ENCODE measurements at regions not wholly inside any gene's neighbourhood (a gene's known extent, or its start where the extent isn't known, plus 50 kb on each side); places are given as distances from the start of the nearest gene placed in this dataset.

- peaks cover 12% of the 10 kb centered on the region for H3K4me1 Mint-ChIP-seq
Measured at GRCh38 chr16:24414534-24414933, 124.8 kb upstream of the RBBP6 start.

GRCh38 chr16:24418733-24419132, 120.6 kb upstream of the RBBP6 start:
- H3K4me1 Mint-ChIP-seq = peaks cover 17% of the 10 kb centered on the region
- Histone ChIP-seq H3K27ac (ENCODE audit: low read depth) (no peak overlapping the region), H3K9me2 (ENCODE audit: insufficient read depth) (no peaks in the 10 kb centered on the region), H3K4me2 (no peak overlapping the region), H3K36me3 (ENCODE audit: insufficient read depth) (no peaks in the 10 kb centered on the region), H3K27me3 (ENCODE audit: insufficient read depth) (no peaks in the 10 kb centered on the region), H3K4me3 (no peak overlapping the region), H3K79me2 (replicated peaks; ENCODE audit: insufficient read depth) (no peaks in the 10 kb centered on the region), H4K20me1 (replicated peaks; ENCODE audit: insufficient read depth) (no peaks in the 10 kb centered on the region), H2AFZ (no peak overlapping the region; the same call in 1 of the 2 replicates), H3F3A (replicated peaks; ENCODE audit: low read depth) (no peaks in the 10 kb centered on the region), H3K4me1 (ENCODE audit: insufficient read depth) (peaks cover 12% of the 10 kb centered on the region; the same call in 1 of the 2 replicates)
- peaks cover 20% of the 10 kb centered on the region; the same call in 2 of the 3 replicates for H3K9me3 Mint-ChIP-seq
- DNase-seq (ENCODE audit: low spot score) (no peak), ATAC-seq (no peak)
- H3K4me3 Mint-ChIP-seq = no peak overlapping the region
- no peak overlapping the region for H3K27ac Mint-ChIP-seq
- peaks cover 7% of the 10 kb centered on the region for H3K27me3 Mint-ChIP-seq (ENCODE audit: insufficient read depth, low read depth, poor library complexity)
- H3K36me3 Mint-ChIP-seq (ENCODE audit: low read depth) = peaks cover 5% of the 10 kb centered on the region; the same call in 1 of the 3 replicates
- no peak for TF ChIP-seq STAT1 (IDR thresholded peaks at IDR 0.05; ENCODE audit: unreplicated experiment)
- no peak for TF ChIP-seq ZNF114 (CRISPR knock-in tag; IDR thresholded peaks at IDR 0.05)
- TF ChIP-seq POLR2AphosphoS5 (IDR thresholded peaks at IDR 0.05; ENCODE audit: low read depth) = no peak
- TF ChIP-seq ZNF462 (CRISPR knock-in tag; IDR thresholded peaks at IDR 0.05) = no peak
- no peak for TF ChIP-seq EZH2 (IDR thresholded peaks at IDR 0.05; ENCODE audit: low read depth, unreplicated experiment)

More at GRCh38 chr16:24414534-24414933, 124.8 kb upstream of the RBBP6 start:
- Mint-ChIP-seq H3K9me3 (peaks cover 20% of the 10 kb centered on the region; the same call in 2 of the 3 replicates), H3K27ac (no peak overlapping the region), H3K27me3 (ENCODE audit: insufficient read depth, low read depth, poor library complexity) (peaks cover 7% of the 10 kb centered on the region), H3K4me3 (no peak overlapping the region), H3K36me3 (ENCODE audit: low read depth) (peaks cover 5% of the 10 kb centered on the region; the same call in 1 of the 3 replicates)
- no peaks in the 10 kb centered on the region for H3F3A ChIP-seq (replicated peaks; ENCODE audit: low read depth)
- no peak overlapping the region for H3K27ac ChIP-seq (ENCODE audit: low read depth)
- no peaks in the 10 kb centered on the region for H3K27me3 ChIP-seq (ENCODE audit: insufficient read depth)
- H2AFZ ChIP-seq = no peak overlapping the region
- no peak overlapping the region for H3K4me3 ChIP-seq
- no peak for ATAC-seq
- H3K9me2 ChIP-seq (ENCODE audit: insufficient read depth) = no peaks in the 10 kb centered on the region
- H3K4me1 ChIP-seq (ENCODE audit: insufficient read depth) = 0 out of 2 replicates have a peak, but pooled peaks cover 9% of the 10 kb centered on the region
- H3K36me3 ChIP-seq (ENCODE audit: insufficient read depth) = no peaks in the 10 kb centered on the region
- no peaks in the 10 kb centered on the region for H4K20me1 ChIP-seq (replicated peaks; ENCODE audit: insufficient read depth)
- no peak for DNase-seq (ENCODE audit: low spot score)
- H3K79me2 ChIP-seq (replicated peaks; ENCODE audit: insufficient read depth) = no peaks in the 10 kb centered on the region
- H3K4me2 ChIP-seq = no peak overlapping the region
- TF ChIP-seq JUNB (IDR thresholded peaks at IDR 0.05; ENCODE audit: unreplicated experiment) (no peak), CREB1 (CRISPR knock-in tag; IDR thresholded peaks at IDR 0.05; ENCODE audit: low read depth) (no peak), EZH2 (IDR thresholded peaks at IDR 0.05; ENCODE audit: low read depth, unreplicated experiment) (no peak), STAT1 (IDR thresholded peaks at IDR 0.05; ENCODE audit: unreplicated experiment) (no peak), POLR2AphosphoS5 (IDR thresholded peaks at IDR 0.05; ENCODE audit: low read depth) (no peak), ETS1 (IDR thresholded peaks at IDR 0.05) (no peak), ZNF114 (CRISPR knock-in tag; IDR thresholded peaks at IDR 0.05) (no peak), EZH2phosphoT487 (IDR thresholded peaks at IDR 0.05; ENCODE audit: unreplicated experiment) (no peak), CTCF (conservative IDR thresholded peaks at IDR 0.05; ENCODE audit: low read depth in 2 of 2) (no peak)
